A673 (cell line): ENCODE measurements at regions not wholly inside any gene's neighbourhood (a gene's known extent, or its start where the extent isn't known, plus 50 kb on each side); places are given as distances from the start of the nearest gene placed in this dataset.
"Not testable (repeated sequence)": the region's sequence is repeated elsewhere in the genome, so short reads cannot be mapped to it uniquely, and the experiment has no call there.

Experiments used
- CTCF ChIP-seq: fragments of 300-800, 200-600 bp; sonication (generic); conservative IDR thresholded peaks from 2 replicates; pipeline ENCODE4 v1.5.1; 2017; ENCODE audit warnings: low read depth, mild to moderate bottlenecking, antibody characterized with exemption, low read length, moderate library complexity, mixed read lengths
- EZH2 ChIP-seq: fragments of 200-600 bp; sonication (generic); IDR thresholded peaks from 2 replicates; pipeline ENCODE4 v1.6.1; 2017; ENCODE audit warnings: borderline replicate concordance, low read depth, mild to moderate bottlenecking, mixed read lengths, antibody characterized with exemption, low read length; ENCODE audit not compliant: poor library complexity, severe bottlenecking

GRCh38 chr10:22121181-22121580, 96.6 kb downstream of the EBLN1 start:
- TF ChIP-seq CTCF, EZH2: not testable (repeated sequence)
